Liver (tissue), 8 donors: ENCODE measurements at regions not wholly inside any gene's neighbourhood (a gene's known extent, or its start where the extent isn't known, plus 50 kb on each side); places are given as distances from the start of the nearest gene placed in this dataset.
A peak's percentile ranks its signal among the peaks of the same experiment; 100 is the strongest.

Source experiments
- DNase-seq: peaks from one replicate; pipeline ENCODE4 v3.0.0-alpha.2; 2017; ENCODE audit warnings: low spot score
- H3K27ac ChIP-seq, 2 donors: one replicate each; pipeline ENCODE4 v1.7.0; 2013; ENCODE audit warnings: inconsistent platforms in 2 of 2, low read length in 2 of 2, control low read depth in 1 of 2, low read depth in 1 of 2, mild to moderate bottlenecking in 1 of 2
- H3K27me3 ChIP-seq, 4 donors: one replicate each; pipeline versions ENCODE4 v1.6.1 to v1.7.0; 2013; ENCODE audit warnings: low read length in 3 of 4, inconsistent platforms in 1 of 4, mild to moderate bottlenecking in 1 of 4, moderate library complexity in 1 of 4; ENCODE audit not compliant: control insufficient read depth in 4 of 4, insufficient read depth in 4 of 4
- H3K36me3 ChIP-seq, 4 donors: one replicate each; pipeline versions ENCODE4 v1.6.1 to v1.7.0; 2013; ENCODE audit warnings: low read length in 3 of 4, mild to moderate bottlenecking in 3 of 4, low read depth in 1 of 4, moderate library complexity in 1 of 4; ENCODE audit not compliant: control insufficient read depth in 4 of 4, insufficient read depth in 3 of 4
- H3K4me1 ChIP-seq, 4 donors: one replicate each; pipeline versions ENCODE4 v1.6.1 to v1.7.0; 2013; ENCODE audit warnings: low read length in 3 of 4, mild to moderate bottlenecking in 3 of 4, moderate library complexity in 1 of 4; ENCODE audit not compliant: control insufficient read depth in 4 of 4, insufficient read depth in 4 of 4
- H3K4me3 ChIP-seq, 3 donors: one replicate each; pipeline versions ENCODE4 v1.6.1 to v1.7.0; 2013; ENCODE audit warnings: low read length in 3 of 3, control low read depth in 1 of 3, low read depth in 1 of 3, mild to moderate bottlenecking in 1 of 3
- H3K9ac ChIP-seq, 2 donors: one replicate each; pipeline ENCODE4 v1.7.0; 2013; ENCODE audit warnings: low read length in 2 of 2, mild to moderate bottlenecking in 2 of 2, moderate library complexity in 2 of 2, control low read depth in 1 of 2, low read depth in 1 of 2
- H3K9me3 ChIP-seq, 4 donors: one replicate each; pipeline versions ENCODE4 v1.6.1 to v1.7.0; 2013; ENCODE audit warnings: low read length in 3 of 4; ENCODE audit not compliant: control insufficient read depth in 4 of 4
- EGR1 ChIP-seq, 2 donors: IDR thresholded peaks; 2 replicates each; pipeline ENCODE4 v1.6.1; 2016 to 2018; ENCODE audit warnings: antibody characterized with exemption in 2 of 2, low read depth in 2 of 2
- FOXA1 ChIP-seq: IDR thresholded peaks from 2 replicates; pipeline ENCODE4 v1.6.1; 2016; ENCODE audit warnings: antibody characterized with exemption
- HNF4A ChIP-seq, 2 donors: conservative IDR thresholded peaks; 2 replicates each; pipeline ENCODE4 v1.6.1; 2016; ENCODE audit warnings: antibody characterized with exemption in 2 of 2, mild to moderate bottlenecking in 2 of 2
- HNF4G ChIP-seq: IDR thresholded peaks from 2 replicates; pipeline ENCODE4 v1.6.1; 2016; ENCODE audit warnings: antibody characterized with exemption
- JUND ChIP-seq, 2 donors: IDR thresholded peaks; 2 replicates each; pipeline ENCODE4 v1.6.1; 2016; ENCODE audit warnings: antibody characterized with exemption in 2 of 2
- NR2F2 ChIP-seq: IDR thresholded peaks from 2 replicates; pipeline ENCODE4 v1.6.1; 2016; ENCODE audit warnings: antibody characterized with exemption
- RAD21 ChIP-seq, 2 donors: IDR thresholded peaks; 2 replicates each; pipeline ENCODE4 v1.6.1; 2016; ENCODE audit warnings: antibody characterized with exemption in 2 of 2, mild to moderate bottlenecking in 2 of 2
- RXRA ChIP-seq, 2 donors: IDR thresholded peaks; 2 replicates each; pipeline ENCODE4 v1.6.1; 2017 to 2018; ENCODE audit warnings: antibody characterized with exemption in 2 of 2, mild to moderate bottlenecking in 1 of 2
- SP1 ChIP-seq: IDR thresholded peaks from 2 replicates; pipeline ENCODE4 v1.6.1; 2018; ENCODE audit warnings: antibody characterized with exemption, mild to moderate bottlenecking
- TAF1 ChIP-seq: conservative IDR thresholded peaks from 2 replicates; pipeline ENCODE4 v1.6.1; 2016; ENCODE audit warnings: antibody characterized with exemption, mild to moderate bottlenecking
- YY1 ChIP-seq: IDR thresholded peaks from 2 replicates; pipeline ENCODE4 v1.6.1; 2016; ENCODE audit warnings: antibody characterized with exemption, mild to moderate bottlenecking
- WGBS: extraction: QIAGEN DNeasy Blood & Tissue Kit; methylation state at CpG from one replicate; pipeline ENCODE4 v1.1.7; 2013; 5-methylcytosine and 5-hydroxymethylcytosine counted together
- TF ChIP-seq, protein P1 (sequence below): fragments of 150-350 bp; IDR thresholded peaks from 2 replicates; pipeline ENCODE4 v1.5.1; 2017; ENCODE audit warnings: improper control_type of control experiment, low read depth, low read length; ENCODE audit not compliant: missing input control
- TF ChIP-seq, protein P2 (sequence below): IDR thresholded peaks from 2 replicates; pipeline ENCODE4 v1.6.1; 2016; ENCODE audit warnings: antibody characterized with exemption
- TF ChIP-seq, protein P3 (sequence below): IDR thresholded peaks from 2 replicates; pipeline ENCODE4 v1.6.1; 2016; ENCODE audit warnings: antibody characterized with exemption
- TF ChIP-seq, protein P4 (sequence below): IDR thresholded peaks from 2 replicates; pipeline ENCODE4 v1.6.1; 2016; ENCODE audit warnings: antibody characterized with exemption, mild to moderate bottlenecking
- donor health status: healthy.
- donor health status: healthy.
- donor health status: healthy.
- donor health status: healthy.
- donor health status: healthy.

DNA sequence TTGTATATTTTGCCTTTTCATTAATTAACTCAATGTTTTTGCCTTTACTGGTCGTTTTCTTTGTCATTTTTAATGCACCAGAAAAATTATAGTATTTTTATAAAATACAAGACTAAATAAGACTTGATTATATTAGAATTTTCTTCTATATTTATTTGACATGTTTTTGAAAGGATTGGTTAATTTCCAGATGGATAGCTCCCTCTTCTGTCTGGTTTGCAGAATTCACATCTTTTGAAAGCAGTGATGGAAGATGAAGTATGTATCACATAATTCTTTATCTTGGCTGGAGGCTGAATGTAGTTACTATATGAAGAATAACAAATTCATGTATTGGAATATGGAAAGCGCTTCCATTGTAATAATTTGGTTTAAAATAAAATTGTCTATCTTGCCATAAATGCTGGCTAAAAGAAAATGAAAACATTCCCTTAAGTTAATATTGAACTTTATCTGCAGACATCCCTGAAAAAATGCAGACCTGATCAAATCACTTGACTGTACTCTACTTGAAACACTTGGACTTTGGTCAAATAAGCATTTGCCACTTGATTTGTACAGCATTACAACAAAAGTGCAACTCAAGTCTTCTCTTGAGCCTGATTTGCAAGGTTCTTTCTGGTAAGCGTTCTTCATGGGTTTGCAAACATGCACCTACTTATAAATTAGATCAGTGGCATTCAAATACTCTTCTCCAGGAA is 86.3 kb upstream of the EFEMP1 start:
- Histone ChIP-seq H3K36me3 (no peaks in the 10 kb centered on the region), H3K4me3 (no peak overlapping the region), H3K9ac (no peak overlapping the region), H3K4me1 (no peaks in the 10 kb centered on the region), H3K27ac (no peak overlapping the region), H3K9me3 (no peaks in the 10 kb centered on the region), H3K27me3 (no peaks in the 10 kb centered on the region)
- no peak for DNase-seq
- WGBS, result 32% methylated on average over 3 of the region's 3 CpGs
- peak; percentile 66 to 71 for TF ChIP-seq RAD21 (IDR thresholded peaks at IDR 0.05)
- no peak for TF ChIP-seq RXRA (IDR thresholded peaks at IDR 0.05)
- TF ChIP-seq, protein P1, sequence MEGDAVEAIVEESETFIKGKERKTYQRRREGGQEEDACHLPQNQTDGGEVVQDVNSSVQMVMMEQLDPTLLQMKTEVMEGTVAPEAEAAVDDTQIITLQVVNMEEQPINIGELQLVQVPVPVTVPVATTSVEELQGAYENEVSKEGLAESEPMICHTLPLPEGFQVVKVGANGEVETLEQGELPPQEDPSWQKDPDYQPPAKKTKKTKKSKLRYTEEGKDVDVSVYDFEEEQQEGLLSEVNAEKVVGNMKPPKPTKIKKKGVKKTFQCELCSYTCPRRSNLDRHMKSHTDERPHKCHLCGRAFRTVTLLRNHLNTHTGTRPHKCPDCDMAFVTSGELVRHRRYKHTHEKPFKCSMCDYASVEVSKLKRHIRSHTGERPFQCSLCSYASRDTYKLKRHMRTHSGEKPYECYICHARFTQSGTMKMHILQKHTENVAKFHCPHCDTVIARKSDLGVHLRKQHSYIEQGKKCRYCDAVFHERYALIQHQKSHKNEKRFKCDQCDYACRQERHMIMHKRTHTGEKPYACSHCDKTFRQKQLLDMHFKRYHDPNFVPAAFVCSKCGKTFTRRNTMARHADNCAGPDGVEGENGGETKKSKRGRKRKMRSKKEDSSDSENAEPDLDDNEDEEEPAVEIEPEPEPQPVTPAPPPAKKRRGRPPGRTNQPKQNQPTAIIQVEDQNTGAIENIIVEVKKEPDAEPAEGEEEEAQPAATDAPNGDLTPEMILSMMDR, result peak; percentile 32
- TF ChIP-seq, protein P2, sequence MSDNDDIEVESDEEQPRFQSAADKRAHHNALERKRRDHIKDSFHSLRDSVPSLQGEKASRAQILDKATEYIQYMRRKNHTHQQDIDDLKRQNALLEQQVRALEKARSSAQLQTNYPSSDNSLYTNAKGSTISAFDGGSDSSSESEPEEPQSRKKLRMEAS, result no peak
- TF ChIP-seq, protein P3, sequence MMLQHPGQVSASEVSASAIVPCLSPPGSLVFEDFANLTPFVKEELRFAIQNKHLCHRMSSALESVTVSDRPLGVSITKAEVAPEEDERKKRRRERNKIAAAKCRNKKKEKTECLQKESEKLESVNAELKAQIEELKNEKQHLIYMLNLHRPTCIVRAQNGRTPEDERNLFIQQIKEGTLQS, result no peak

DNA sequence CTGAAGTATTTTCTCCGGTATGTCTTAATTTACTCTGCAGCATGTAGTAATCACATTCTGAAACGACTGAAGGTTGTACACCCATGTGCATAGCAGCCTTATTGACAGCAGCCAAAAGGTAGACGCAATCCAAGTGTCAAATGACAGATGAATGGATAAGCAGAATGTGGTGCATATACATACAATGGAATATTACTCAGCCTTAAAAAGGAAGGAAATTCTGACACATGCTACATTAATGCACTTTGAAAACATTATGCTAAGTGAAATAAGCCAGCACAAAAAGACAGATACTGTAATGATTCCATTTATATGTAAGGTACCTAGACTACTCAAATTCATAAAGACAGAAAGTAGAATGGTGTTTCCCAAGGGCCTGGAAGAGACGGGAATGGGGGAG is 88.0 kb upstream of the EFEMP1 start:
- Histone ChIP-seq H3K4me1 (no peaks in the 10 kb centered on the region), H3K27me3 (no peaks in the 10 kb centered on the region), H3K4me3 (no peak overlapping the region), H3K9me3 (no peaks in the 10 kb centered on the region), H3K27ac (no peak overlapping the region), H3K36me3 (no peaks in the 10 kb centered on the region), H3K9ac (no peak overlapping the region)
- no peak for DNase-seq
- no peak for TF ChIP-seq SP1
- no peak for TF ChIP-seq YY1
- no peak for TF ChIP-seq RAD21 (IDR thresholded peaks at IDR 0.05)
- TF ChIP-seq RXRA (IDR thresholded peaks at IDR 0.05), result no peak
- no peak for TF ChIP-seq EGR1 (IDR thresholded peaks at IDR 0.05; ENCODE audit: low read depth in 2 of 2)
- no peak for TF ChIP-seq FOXA1
- TF ChIP-seq HNF4G, result no peak
- no peak for TF ChIP-seq TAF1
- no peak for TF ChIP-seq HNF4A (conservative IDR thresholded peaks at IDR 0.05)
- TF ChIP-seq JUND (IDR thresholded peaks at IDR 0.05), result no peak
- no peak for TF ChIP-seq NR2F2
- TF ChIP-seq, protein P3, result no peak
- 85% methylated on average over 4 of the region's 4 CpGs for WGBS

DNA sequence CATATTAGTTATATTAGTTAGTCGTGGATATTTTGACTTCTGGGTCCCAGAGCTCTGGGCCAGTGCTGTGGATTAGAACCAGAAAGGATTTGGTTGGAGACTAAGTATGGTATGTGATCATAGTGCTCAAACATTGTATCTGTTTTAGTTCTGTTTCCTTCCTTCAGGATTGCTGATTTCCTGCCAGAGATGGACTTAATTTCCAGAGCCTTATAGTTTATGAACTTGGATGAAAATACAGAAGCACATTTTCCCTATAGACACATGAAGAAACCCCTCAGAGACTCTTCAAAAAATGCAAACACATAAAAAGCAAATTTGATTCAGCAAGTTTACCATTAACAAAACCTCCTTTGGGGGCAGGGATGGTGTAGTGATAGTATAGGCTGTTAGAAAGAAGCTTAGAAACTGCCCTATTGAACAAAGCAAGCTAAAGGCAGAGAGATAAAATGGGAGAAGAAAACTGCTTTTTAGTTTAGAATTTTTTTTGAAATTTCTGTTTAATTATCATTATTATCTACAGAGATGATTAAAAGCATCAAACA is 88.7 kb upstream of the EFEMP1 start:
- H3K9me3 ChIP-seq, result no peaks in the 10 kb centered on the region
- 55% methylated on average over 1 of the region's 1 CpG for WGBS
- no peak for TF ChIP-seq JUND (IDR thresholded peaks at IDR 0.05)
- TF ChIP-seq, protein P3, result no peak
- no peak for TF ChIP-seq SP1
- no peak for TF ChIP-seq RXRA (IDR thresholded peaks at IDR 0.05)
- TF ChIP-seq HNF4A (conservative IDR thresholded peaks at IDR 0.05), result no peak
- no peak for TF ChIP-seq RAD21 (IDR thresholded peaks at IDR 0.05)
- TF ChIP-seq YY1, result no peak
- TF ChIP-seq, protein P4, sequence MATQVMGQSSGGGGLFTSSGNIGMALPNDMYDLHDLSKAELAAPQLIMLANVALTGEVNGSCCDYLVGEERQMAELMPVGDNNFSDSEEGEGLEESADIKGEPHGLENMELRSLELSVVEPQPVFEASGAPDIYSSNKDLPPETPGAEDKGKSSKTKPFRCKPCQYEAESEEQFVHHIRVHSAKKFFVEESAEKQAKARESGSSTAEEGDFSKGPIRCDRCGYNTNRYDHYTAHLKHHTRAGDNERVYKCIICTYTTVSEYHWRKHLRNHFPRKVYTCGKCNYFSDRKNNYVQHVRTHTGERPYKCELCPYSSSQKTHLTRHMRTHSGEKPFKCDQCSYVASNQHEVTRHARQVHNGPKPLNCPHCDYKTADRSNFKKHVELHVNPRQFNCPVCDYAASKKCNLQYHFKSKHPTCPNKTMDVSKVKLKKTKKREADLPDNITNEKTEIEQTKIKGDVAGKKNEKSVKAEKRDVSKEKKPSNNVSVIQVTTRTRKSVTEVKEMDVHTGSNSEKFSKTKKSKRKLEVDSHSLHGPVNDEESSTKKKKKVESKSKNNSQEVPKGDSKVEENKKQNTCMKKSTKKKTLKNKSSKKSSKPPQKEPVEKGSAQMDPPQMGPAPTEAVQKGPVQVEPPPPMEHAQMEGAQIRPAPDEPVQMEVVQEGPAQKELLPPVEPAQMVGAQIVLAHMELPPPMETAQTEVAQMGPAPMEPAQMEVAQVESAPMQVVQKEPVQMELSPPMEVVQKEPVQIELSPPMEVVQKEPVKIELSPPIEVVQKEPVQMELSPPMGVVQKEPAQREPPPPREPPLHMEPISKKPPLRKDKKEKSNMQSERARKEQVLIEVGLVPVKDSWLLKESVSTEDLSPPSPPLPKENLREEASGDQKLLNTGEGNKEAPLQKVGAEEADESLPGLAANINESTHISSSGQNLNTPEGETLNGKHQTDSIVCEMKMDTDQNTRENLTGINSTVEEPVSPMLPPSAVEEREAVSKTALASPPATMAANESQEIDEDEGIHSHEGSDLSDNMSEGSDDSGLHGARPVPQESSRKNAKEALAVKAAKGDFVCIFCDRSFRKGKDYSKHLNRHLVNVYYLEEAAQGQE, result no peak
- no peak for TF ChIP-seq NR2F2
- no peak overlapping the region for H3K27ac ChIP-seq
- no peaks in the 10 kb centered on the region for H3K36me3 ChIP-seq
- H3K9ac ChIP-seq, result no peak overlapping the region
- DNase-seq, result no peak
- no peak overlapping the region for H3K4me3 ChIP-seq
- H3K4me1 ChIP-seq, result no peaks in the 10 kb centered on the region
- no peaks in the 10 kb centered on the region for H3K27me3 ChIP-seq
